ENCODE measurements at regions not wholly inside any gene's neighbourhood (a gene's known extent, or its start where the extent isn't known, plus 50 kb on each side); places are given as distances from the start of the nearest gene placed in this dataset.

- no peaks in the 10 kb centered on the region for H3K9me3 ChIP-seq (ENCODE audit: insufficient read depth, low read depth, low read length)
- no peak overlapping the region for H3K27ac ChIP-seq (ENCODE audit: low read depth, low read length)
- WGBS = 96% methylated on average over 1 of the region's 1 CpG
- H3K4me1 ChIP-seq (ENCODE audit: insufficient read depth, low read length) = peaks cover 13% of the 10 kb centered on the region; the same call in 1 of the 2 replicates
- no peaks in the 10 kb centered on the region for H3K36me3 ChIP-seq (ENCODE audit: insufficient read depth, low read length)
- H3K4me3 ChIP-seq (ENCODE audit: low read length) = no peak overlapping the region
- H3K27me3 ChIP-seq (ENCODE audit: insufficient read depth, low read length) = no peaks in the 10 kb centered on the region
- H3K9ac ChIP-seq (ENCODE audit: low read depth, low read length) = no peak overlapping the region
Measured at GRCh38 chr11:23723861-23724260, 773.0 kb upstream of the LUZP2 start.

GRCh38 chr11:23725752-23726151 lies 771.1 kb upstream of the LUZP2 start:
- 96% methylated on average over 5 of the region's 5 CpGs for WGBS
- H3K27me3 ChIP-seq (ENCODE audit: insufficient read depth, low read length) = no peaks in the 10 kb centered on the region
- H3K4me3 ChIP-seq (ENCODE audit: low read length) = no peak overlapping the region
- H3K36me3 ChIP-seq (ENCODE audit: insufficient read depth, low read length) = no peaks in the 10 kb centered on the region
- H3K4me1 ChIP-seq (ENCODE audit: insufficient read depth, low read length) = peaks cover 13% of the 10 kb centered on the region; the same call in 1 of the 2 replicates
- no peak overlapping the region for H3K9ac ChIP-seq (ENCODE audit: low read depth, low read length)
- no peaks in the 10 kb centered on the region for H3K9me3 ChIP-seq (ENCODE audit: insufficient read depth, low read depth, low read length)
- H3K27ac ChIP-seq (ENCODE audit: low read depth, low read length) = no peak overlapping the region

GRCh38 chr11:23727387-23727786 lies 769.5 kb upstream of the LUZP2 start:
- Histone ChIP-seq H3K9me3 (ENCODE audit: insufficient read depth, low read depth, low read length) (no peaks in the 10 kb centered on the region), H3K27ac (ENCODE audit: low read depth, low read length) (no peak overlapping the region), H3K4me1 (ENCODE audit: insufficient read depth, low read length) (peaks cover 13% of the 10 kb centered on the region; the same call in 1 of the 2 replicates), H3K9ac (ENCODE audit: low read depth, low read length) (no peak overlapping the region), H3K27me3 (ENCODE audit: insufficient read depth, low read length) (no peaks in the 10 kb centered on the region), H3K4me3 (ENCODE audit: low read length) (no peak overlapping the region), H3K36me3 (ENCODE audit: insufficient read depth, low read length) (no peaks in the 10 kb centered on the region)

GRCh38 chr11:23727794-23728193 lies 769.1 kb upstream of the LUZP2 start:
- no peaks in the 10 kb centered on the region for H3K27me3 ChIP-seq (ENCODE audit: insufficient read depth, low read length)
- WGBS = 84% methylated on average over 2 of the region's 2 CpGs
- H3K27ac ChIP-seq (ENCODE audit: low read depth, low read length) = no peak overlapping the region
- H3K9ac ChIP-seq (ENCODE audit: low read depth, low read length) = no peak overlapping the region
- no peak overlapping the region for H3K4me3 ChIP-seq (ENCODE audit: low read length)
- no peaks in the 10 kb centered on the region for H3K36me3 ChIP-seq (ENCODE audit: insufficient read depth, low read length)
- no peaks in the 10 kb centered on the region for H3K9me3 ChIP-seq (ENCODE audit: insufficient read depth, low read depth, low read length)
- H3K4me1 ChIP-seq (ENCODE audit: insufficient read depth, low read length) = peaks cover 13% of the 10 kb centered on the region; the same call in 1 of the 2 replicates

- Histone ChIP-seq H3K4me3 (ENCODE audit: low read length) (no peak overlapping the region), H3K27ac (ENCODE audit: low read depth, low read length) (no peak overlapping the region), H3K36me3 (ENCODE audit: insufficient read depth, low read length) (no peaks in the 10 kb centered on the region), H3K9me3 (ENCODE audit: insufficient read depth, low read depth, low read length) (no peaks in the 10 kb centered on the region), H3K4me1 (ENCODE audit: insufficient read depth, low read length) (peaks cover 13% of the 10 kb centered on the region; the same call in 1 of the 2 replicates), H3K27me3 (ENCODE audit: insufficient read depth, low read length) (no peaks in the 10 kb centered on the region), H3K9ac (ENCODE audit: low read depth, low read length) (no peak overlapping the region)
- 79% methylated on average over 1 of the region's 1 CpG for WGBS
Measured at GRCh38 chr11:23729088-23729487, 767.8 kb upstream of the LUZP2 start.

GRCh38 chr11:23730307-23730998 lies 766.4 kb upstream of the LUZP2 start:
- Histone ChIP-seq H3K36me3 (ENCODE audit: insufficient read depth, low read length) (no peaks in the 10 kb centered on the region), H3K4me1 (ENCODE audit: insufficient read depth, low read length) (peaks cover 13% of the 10 kb centered on the region; the same call in 1 of the 2 replicates), H3K27me3 (ENCODE audit: insufficient read depth, low read length) (no peaks in the 10 kb centered on the region), H3K27ac (ENCODE audit: low read depth, low read length) (no peak overlapping the region), H3K9me3 (ENCODE audit: insufficient read depth, low read depth, low read length) (no peaks in the 10 kb centered on the region), H3K4me3 (ENCODE audit: low read length) (no peak overlapping the region), H3K9ac (ENCODE audit: low read depth, low read length) (no peak overlapping the region)
- 97% methylated on average over 43 of the region's 43 CpGs for WGBS

GRCh38 chr11:23732026-23732425 lies 764.8 kb upstream of the LUZP2 start:
- Histone ChIP-seq H3K27me3 (ENCODE audit: insufficient read depth, low read length) (no peaks in the 10 kb centered on the region), H3K9ac (ENCODE audit: low read depth, low read length) (no peak overlapping the region), H3K36me3 (ENCODE audit: insufficient read depth, low read length) (no peaks in the 10 kb centered on the region), H3K4me3 (ENCODE audit: low read length) (no peak overlapping the region), H3K9me3 (ENCODE audit: insufficient read depth, low read depth, low read length) (no peaks in the 10 kb centered on the region), H3K27ac (ENCODE audit: low read depth, low read length) (no peak overlapping the region), H3K4me1 (ENCODE audit: insufficient read depth, low read length) (peaks cover 7% of the 10 kb centered on the region; the same call in 1 of the 2 replicates)
- WGBS = 88% methylated on average over 7 of the region's 7 CpGs

- Histone ChIP-seq H3K27ac (ENCODE audit: low read depth, low read length) (no peak overlapping the region), H3K36me3 (ENCODE audit: insufficient read depth, low read length) (no peaks in the 10 kb centered on the region), H3K4me3 (ENCODE audit: low read length) (no peak overlapping the region), H3K9me3 (ENCODE audit: insufficient read depth, low read depth, low read length) (no peaks in the 10 kb centered on the region), H3K27me3 (ENCODE audit: insufficient read depth, low read length) (no peaks in the 10 kb centered on the region), H3K4me1 (ENCODE audit: insufficient read depth, low read length) (no peaks in the 10 kb centered on the region), H3K9ac (ENCODE audit: low read depth, low read length) (no peak overlapping the region)
- 95% methylated on average over 1 of the region's 1 CpG for WGBS
Measured at GRCh38 chr11:23746896-23747295, 750.0 kb upstream of the LUZP2 start.

- no peak overlapping the region for H3K4me3 ChIP-seq (ENCODE audit: low read length)
- no peak overlapping the region for H3K9ac ChIP-seq (ENCODE audit: low read depth, low read length)
- no peaks in the 10 kb centered on the region for H3K9me3 ChIP-seq (ENCODE audit: insufficient read depth, low read depth, low read length)
- no peaks in the 10 kb centered on the region for H3K36me3 ChIP-seq (ENCODE audit: insufficient read depth, low read length)
- H3K27me3 ChIP-seq (ENCODE audit: insufficient read depth, low read length) = no peaks in the 10 kb centered on the region
- WGBS = 90% methylated on average over 1 of the region's 2 CpGs
- H3K4me1 ChIP-seq (ENCODE audit: insufficient read depth, low read length) = no peaks in the 10 kb centered on the region
- H3K27ac ChIP-seq (ENCODE audit: low read depth, low read length) = no peak overlapping the region
Measured at GRCh38 chr11:23749762-23750430, 747.0 kb upstream of the LUZP2 start.

- no peak overlapping the region for H3K9ac ChIP-seq (ENCODE audit: low read depth, low read length)
- no CpG with 5 or more reads among the region's 2 CpGs for WGBS
- no peaks in the 10 kb centered on the region for H3K9me3 ChIP-seq (ENCODE audit: insufficient read depth, low read depth, low read length)
- no peak overlapping the region for H3K4me3 ChIP-seq (ENCODE audit: low read length)
- no peak overlapping the region for H3K27ac ChIP-seq (ENCODE audit: low read depth, low read length)
- H3K36me3 ChIP-seq (ENCODE audit: insufficient read depth, low read length) = no peaks in the 10 kb centered on the region
- H3K4me1 ChIP-seq (ENCODE audit: insufficient read depth, low read length) = no peaks in the 10 kb centered on the region
- no peaks in the 10 kb centered on the region for H3K27me3 ChIP-seq (ENCODE audit: insufficient read depth, low read length)
Measured at GRCh38 chr11:23751280-23751679, 745.6 kb upstream of the LUZP2 start.

GRCh38 chr11:23755076-23755475 lies 741.8 kb upstream of the LUZP2 start:
- Histone ChIP-seq H3K9me3 (ENCODE audit: insufficient read depth, low read depth, low read length) (peaks cover 9% of the 10 kb centered on the region; the same call in 1 of the 2 replicates), H3K36me3 (ENCODE audit: insufficient read depth, low read length) (no peaks in the 10 kb centered on the region), H3K9ac (ENCODE audit: low read depth, low read length) (no peak overlapping the region), H3K27ac (ENCODE audit: low read depth, low read length) (no peak overlapping the region), H3K4me3 (ENCODE audit: low read length) (no peak overlapping the region), H3K4me1 (ENCODE audit: insufficient read depth, low read length) (no peaks in the 10 kb centered on the region), H3K27me3 (ENCODE audit: insufficient read depth, low read length) (no peaks in the 10 kb centered on the region)
- WGBS = 94% methylated on average over 2 of the region's 2 CpGs
